B cell (primary cell): ENCODE measurements at regions not wholly inside any gene's neighbourhood (a gene's known extent, or its start where the extent isn't known, plus 50 kb on each side); places are given as distances from the start of the nearest gene placed in this dataset.

Experiments used
- ATAC-seq: fragments of 200-7000 bp; cut with Tn5 transposase; one replicate; pipeline ENCODE4 v1.10.0; 2021; ENCODE audit warnings: low read depth, mild to moderate bottlenecking, moderate number of reproducible peaks, moderate library complexity
- CTCF ChIA-PET: fragments of 350-600 bp; sonication (Branson Sonifier 250); formaldehyde crosslinking; loops from one replicate; lab custom pipeline; 2021; ENCODE audit warnings: antibody characterized with exemption, inconsistent platforms; lab: Charles Lee
- POLR2A ChIA-PET: fragments of 350-600 bp; sonication (Branson Sonifier 250); formaldehyde crosslinking; loops from one replicate; lab custom pipeline; 2021; ENCODE audit warnings: antibody characterized with exemption; lab: Charles Lee
- DNase-seq: peaks from one replicate; pipeline ENCODE4 v3.0.0; 2013
- H2AFZ ChIP-seq: 2 replicates; pipeline ENCODE4 v1.6.1; 2012; ENCODE audit warnings: mild to moderate bottlenecking, low read depth, low read length; ENCODE audit not compliant: insufficient read depth, poor library complexity, severe bottlenecking
- H3K27ac ChIP-seq, 2 donors: 1 replicate in 1 of 2; 2 replicates in 1 of 2; pipeline ENCODE4 v1.5.1; 2012 to 2013; ENCODE audit warnings: low read length in 2 of 2, mild to moderate bottlenecking in 2 of 2, moderate library complexity in 1 of 2
- H3K27me3 ChIP-seq, 4 experiments: fragments of 200-600 bp in 1 of 4; sonication (generic) in 1 of 4; replicated peaks in 1 of 4; 1 replicate in 2 of 4; 2 replicates in 2 of 4; pipeline versions ENCODE4 v1.6.1 to v1.7.0; 2013 to 2016; ENCODE audit warnings: low read length in 3 of 4, mild to moderate bottlenecking in 2 of 4, mixed read lengths in 1 of 4, moderate library complexity in 1 of 4; ENCODE audit not compliant: insufficient read depth in 4 of 4, control insufficient read depth in 3 of 4; ENCODE audit errors: control extremely low read depth in 1 of 4
- H3K36me3 ChIP-seq, 2 experiments: replicated peaks in 1 of 2; 1 replicate in 1 of 2; 2 replicates in 1 of 2; pipeline versions ENCODE4 v1.6.1 to v1.7.1; 2013; ENCODE audit warnings: low read length in 1 of 2; ENCODE audit not compliant: insufficient read depth in 2 of 2, control insufficient read depth in 1 of 2; ENCODE audit errors: control extremely low read depth in 1 of 2, extremely low read depth in 1 of 2
- H3K4me1 ChIP-seq, 2 donors: fragments of 200-600 bp in 1 of 2; sonication (generic) in 1 of 2; 1 replicate in 1 of 2; 2 replicates in 1 of 2; pipeline versions ENCODE4 v1.5.1 to v1.6.1; 2013 to 2017; ENCODE audit warnings: low read length in 2 of 2; ENCODE audit not compliant: control insufficient read depth in 2 of 2, insufficient read depth in 2 of 2
- H3K4me2 ChIP-seq: replicated peaks from 2 replicates; pipeline ENCODE3; 2012; ENCODE audit warnings: mild to moderate bottlenecking, low read depth, low read length; ENCODE audit not compliant: poor library complexity, severe bottlenecking
- H3K4me3 ChIP-seq, 5 experiments: fragments of 200-600 bp in 1 of 5; sonication (generic) in 1 of 5; 1 replicate in 3 of 5; 2 replicates in 2 of 5; pipeline versions ENCODE4 v1.5.1 to v1.7.0; 2011 to 2016; ENCODE audit warnings: low read length in 4 of 5, mild to moderate bottlenecking in 4 of 5, low read depth in 2 of 5, control low read depth in 1 of 5, moderate library complexity in 1 of 5; ENCODE audit not compliant: insufficient read depth in 1 of 5; ENCODE audit errors: control extremely low read depth in 1 of 5, extremely low read depth in 1 of 5
- H3K79me2 ChIP-seq: fragments of 200-600 bp; sonication (generic); one replicate; pipeline ENCODE4 v1.6.0; 2016; ENCODE audit warnings: low read length; ENCODE audit not compliant: control insufficient read depth, insufficient read depth
- H3K9ac ChIP-seq: fragments of 200-600 bp; sonication (generic); 2 replicates; pipeline ENCODE4 v1.6.1; 2017; ENCODE audit warnings: mild to moderate bottlenecking, low read length, moderate library complexity
- H3K9me3 ChIP-seq, 3 donors: one replicate each; pipeline versions ENCODE4 v1.6.1 to v1.7.1; 2013; ENCODE audit warnings: low read length in 2 of 3; ENCODE audit not compliant: control insufficient read depth in 2 of 3, insufficient read depth in 1 of 3; ENCODE audit errors: control extremely low read depth in 1 of 3
- H4K20me1 ChIP-seq: 2 replicates; pipeline ENCODE4 v1.6.0; 2012; ENCODE audit warnings: mild to moderate bottlenecking, low read length; ENCODE audit not compliant: insufficient read depth, control insufficient read depth, poor library complexity, severe bottlenecking
- H3K27ac Mint-ChIP-seq: one replicate; pipeline ENCODE4 v1.8.0; 2021; ENCODE audit warnings: mixed read lengths
- H3K27me3 Mint-ChIP-seq: one replicate; pipeline ENCODE4 v1.8.0; 2021; ENCODE audit warnings: mixed read lengths
- H3K4me1 Mint-ChIP-seq: one replicate; pipeline ENCODE4 v1.8.0; 2021; ENCODE audit warnings: mixed read lengths
- H3K4me3 Mint-ChIP-seq: one replicate; pipeline ENCODE4 v1.8.0; 2021; ENCODE audit warnings: mixed read lengths
- H3K9me3 Mint-ChIP-seq: one replicate; pipeline ENCODE4 v1.8.0; 2022; ENCODE audit warnings: mixed read lengths; ENCODE audit not compliant: insufficient read depth
- EZH2 ChIP-seq: IDR thresholded peaks from 2 replicates; pipeline ENCODE4 v1.6.1; 2012; ENCODE audit warnings: borderline replicate concordance, low read depth, mild to moderate bottlenecking, moderate library complexity, low read length; ENCODE audit not compliant: insufficient read depth, poor library complexity, severe bottlenecking
- WGBS: methylation state at CpG from one replicate; pipeline ENCODE4 v1.1.5; 2013; ENCODE audit warnings: missing lambda C conversion rate; ENCODE audit not compliant: insufficient coverage; 5-methylcytosine and 5-hydroxymethylcytosine counted together
- intact Hi-C: fragments of 100-400 bp; cut with micrococcal nuclease; formaldehyde crosslinking; loops from one replicate; pipeline ENCODE4 v1.10.0; 2022
- TF ChIP-seq, protein P1 (sequence below): fragments of 200-600 bp; IDR thresholded peaks from one replicate; pipeline ENCODE4 v1.8.0; 2022; ENCODE audit warnings: antibody characterized with exemption, mild to moderate bottlenecking

GRCh38 chr3:135792174-135792573 lies 173.4 kb upstream of the PPP2R3A start:
- ATAC-seq (no peak), DNase-seq (no peak)
- 80% methylated on average over 5 of the region's 6 CpGs for WGBS
- Mint-ChIP-seq H3K27me3 (peaks cover 3% of the 10 kb centered on the region), H3K4me3 (no peak overlapping the region), H3K9me3 (peaks cover 5% of the 10 kb centered on the region), H3K27ac (no peak overlapping the region), H3K4me1 (no peaks in the 10 kb centered on the region)
- intact Hi-C loops = no loop called here
- TF ChIP-seq, protein P1, sequence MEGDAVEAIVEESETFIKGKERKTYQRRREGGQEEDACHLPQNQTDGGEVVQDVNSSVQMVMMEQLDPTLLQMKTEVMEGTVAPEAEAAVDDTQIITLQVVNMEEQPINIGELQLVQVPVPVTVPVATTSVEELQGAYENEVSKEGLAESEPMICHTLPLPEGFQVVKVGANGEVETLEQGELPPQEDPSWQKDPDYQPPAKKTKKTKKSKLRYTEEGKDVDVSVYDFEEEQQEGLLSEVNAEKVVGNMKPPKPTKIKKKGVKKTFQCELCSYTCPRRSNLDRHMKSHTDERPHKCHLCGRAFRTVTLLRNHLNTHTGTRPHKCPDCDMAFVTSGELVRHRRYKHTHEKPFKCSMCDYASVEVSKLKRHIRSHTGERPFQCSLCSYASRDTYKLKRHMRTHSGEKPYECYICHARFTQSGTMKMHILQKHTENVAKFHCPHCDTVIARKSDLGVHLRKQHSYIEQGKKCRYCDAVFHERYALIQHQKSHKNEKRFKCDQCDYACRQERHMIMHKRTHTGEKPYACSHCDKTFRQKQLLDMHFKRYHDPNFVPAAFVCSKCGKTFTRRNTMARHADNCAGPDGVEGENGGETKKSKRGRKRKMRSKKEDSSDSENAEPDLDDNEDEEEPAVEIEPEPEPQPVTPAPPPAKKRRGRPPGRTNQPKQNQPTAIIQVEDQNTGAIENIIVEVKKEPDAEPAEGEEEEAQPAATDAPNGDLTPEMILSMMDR = no peak
- TF ChIP-seq EZH2 = no peak
- Histone ChIP-seq H3K4me2 (no peak overlapping the region), H4K20me1 (no peaks in the 10 kb centered on the region), H3K9me3 (peaks cover 0 to 4% (median 0%) of the 10 kb centered on the region in 3 donors), H3K27me3 (no peaks in the 10 kb centered on the region), H2AFZ (no peak overlapping the region), H3K36me3 (no peaks in the 10 kb centered on the region), H3K4me1 (no peaks in the 10 kb centered on the region), H3K79me2 (no peaks in the 10 kb centered on the region), H3K4me3 (no peak overlapping the region), H3K9ac (no peak overlapping the region), H3K27ac (no peak overlapping the region)
- ChIA-PET POLR2A (no interaction called here), CTCF (no interaction called here)

GRCh38 chr3:135792858-135793475 lies 172.6 kb upstream of the PPP2R3A start:
- no peak overlapping the region for H3K4me3 Mint-ChIP-seq
- TF ChIP-seq, protein P1 = no peak

More at GRCh38 chr3:135792858-135793475, 172.6 kb upstream of the PPP2R3A start:
- Mint-ChIP-seq H3K9me3 (peaks cover 5% of the 10 kb centered on the region), H3K27me3 (peaks cover 3% of the 10 kb centered on the region), H3K27ac (no peak overlapping the region), H3K4me1 (no peaks in the 10 kb centered on the region)
- CTCF ChIA-PET = no interaction called here
- ATAC-seq (no peak), DNase-seq (no peak)
- WGBS = no CpG with 5 or more reads among the region's 2 CpGs
- H3K4me1 ChIP-seq = no peaks in the 10 kb centered on the region
- intact Hi-C loops = no loop called here
- H3K4me3 ChIP-seq = no peak overlapping the region
- no peak overlapping the region for H3K4me2 ChIP-seq
- peaks cover 0 to 4% (median 0%) of the 10 kb centered on the region in 3 donors for H3K9me3 ChIP-seq
- no peaks in the 10 kb centered on the region for H4K20me1 ChIP-seq
- no peak overlapping the region for H3K9ac ChIP-seq
- POLR2A ChIA-PET = no interaction called here
- H3K27me3 ChIP-seq = no peaks in the 10 kb centered on the region
- no peaks in the 10 kb centered on the region for H3K79me2 ChIP-seq
- H3K36me3 ChIP-seq = no peaks in the 10 kb centered on the region
- no peak overlapping the region for H3K27ac ChIP-seq
- no peak overlapping the region for H2AFZ ChIP-seq
